Stomach (tissue), 4 donors: ENCODE measurements at regions not wholly inside any gene's neighbourhood (a gene's known extent, or its start where the extent isn't known, plus 50 kb on each side); places are given as distances from the start of the nearest gene placed in this dataset.

Experiments used
- EP300 ChIP-seq: sonication (generic); formaldehyde crosslinking; IDR thresholded peaks from one replicate; pipeline ENCODE4 v1.6.1; 2017; ENCODE audit warnings: antibody characterized with exemption
- TF ChIP-seq, protein P1 (sequence below), 7 experiments: fragments of 450-650 bp in 4 of 7; fragments of 200-600 bp in 3 of 7; sonication (generic) in 3 of 7; IDR thresholded peaks; one replicate each; pipeline ENCODE4 v1.5.1; 2016 to 2019; ENCODE audit warnings: antibody characterized with exemption in 7 of 7, control low read depth in 2 of 7, mild to moderate bottlenecking in 1 of 7

DNA sequence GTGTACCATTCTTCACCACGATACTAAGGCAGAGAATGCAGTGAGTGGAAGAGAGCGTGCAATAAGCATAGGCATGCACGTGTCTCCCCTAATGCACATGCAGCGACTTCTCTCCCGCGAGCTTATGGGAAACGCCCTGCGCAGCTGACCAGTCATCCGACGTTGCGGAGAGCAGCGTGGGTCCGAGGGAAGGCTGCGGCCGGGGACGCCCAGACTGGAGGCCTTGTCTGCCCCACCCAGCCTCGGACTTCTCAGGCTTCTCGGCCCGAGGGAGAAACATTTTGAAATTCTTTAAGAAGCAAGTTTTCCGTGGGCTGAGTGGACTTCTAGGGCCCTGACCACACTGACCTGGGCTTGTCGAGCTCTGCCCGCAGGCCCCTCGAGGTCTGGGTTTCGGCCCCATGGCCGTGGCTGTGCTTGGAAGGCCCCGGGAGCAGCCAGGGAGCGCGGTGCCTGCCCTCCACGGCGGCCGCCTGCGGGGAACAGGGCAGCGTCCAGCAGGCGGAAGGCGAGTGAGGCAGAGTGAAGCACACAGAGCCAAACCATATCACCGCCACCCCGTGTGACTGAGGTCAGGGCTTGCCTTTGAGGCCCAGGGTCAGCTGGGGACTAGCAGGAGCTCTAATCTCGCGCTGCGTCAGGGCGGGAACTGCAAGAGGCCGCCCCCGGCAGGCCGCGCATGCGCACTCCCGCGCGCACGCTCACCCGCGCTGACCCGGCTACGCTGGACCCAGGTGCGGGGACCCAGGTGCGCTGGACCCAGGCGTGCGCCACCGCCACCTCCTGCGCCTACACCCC lies 60.0 kb upstream of the IRX1 start:
- TF ChIP-seq, protein P1, sequence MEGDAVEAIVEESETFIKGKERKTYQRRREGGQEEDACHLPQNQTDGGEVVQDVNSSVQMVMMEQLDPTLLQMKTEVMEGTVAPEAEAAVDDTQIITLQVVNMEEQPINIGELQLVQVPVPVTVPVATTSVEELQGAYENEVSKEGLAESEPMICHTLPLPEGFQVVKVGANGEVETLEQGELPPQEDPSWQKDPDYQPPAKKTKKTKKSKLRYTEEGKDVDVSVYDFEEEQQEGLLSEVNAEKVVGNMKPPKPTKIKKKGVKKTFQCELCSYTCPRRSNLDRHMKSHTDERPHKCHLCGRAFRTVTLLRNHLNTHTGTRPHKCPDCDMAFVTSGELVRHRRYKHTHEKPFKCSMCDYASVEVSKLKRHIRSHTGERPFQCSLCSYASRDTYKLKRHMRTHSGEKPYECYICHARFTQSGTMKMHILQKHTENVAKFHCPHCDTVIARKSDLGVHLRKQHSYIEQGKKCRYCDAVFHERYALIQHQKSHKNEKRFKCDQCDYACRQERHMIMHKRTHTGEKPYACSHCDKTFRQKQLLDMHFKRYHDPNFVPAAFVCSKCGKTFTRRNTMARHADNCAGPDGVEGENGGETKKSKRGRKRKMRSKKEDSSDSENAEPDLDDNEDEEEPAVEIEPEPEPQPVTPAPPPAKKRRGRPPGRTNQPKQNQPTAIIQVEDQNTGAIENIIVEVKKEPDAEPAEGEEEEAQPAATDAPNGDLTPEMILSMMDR (IDR thresholded peaks at IDR 0.05) = no peak
- TF ChIP-seq EP300 = no peak
